Smooth muscle cell (in vitro differentiated cells): ENCODE measurements at regions not wholly inside any gene's neighbourhood (a gene's known extent, or its start where the extent isn't known, plus 50 kb on each side); places are given as distances from the start of the nearest gene placed in this dataset.

ENCODE experiments used
- DNase-seq: peaks from one replicate; lab custom pipeline; 2025; ENCODE audit not compliant: unreplicated experiment; lab: John Stamatoyannopoulos, UW
- H2AFZ ChIP-seq: fragments of 200-600 bp; sonication (generic); 2 replicates; pipeline ENCODE4 v1.6.0; 2016; ENCODE audit warnings: antibody characterized with exemption, low read depth, mild to moderate bottlenecking
- H3F3A ChIP-seq: fragments of 200-600 bp; sonication (generic); 2 replicates; pipeline ENCODE4 v1.6.0; 2017; ENCODE audit warnings: antibody characterized with exemption, low read depth
- H3K27ac ChIP-seq: fragments of 200-600 bp; sonication (generic); 2 replicates; pipeline ENCODE4 v1.5.1; 2016; ENCODE audit warnings: low read depth, mild to moderate bottlenecking
- H3K27me3 ChIP-seq: fragments of 200-600 bp; sonication (generic); 2 replicates; pipeline ENCODE4 v1.6.1; 2016; ENCODE audit warnings: low read depth, mild to moderate bottlenecking
- H3K36me3 ChIP-seq: fragments of 200-600 bp; sonication (generic); 2 replicates; pipeline ENCODE4 v1.5.1; 2016; ENCODE audit warnings: low read depth
- H3K4me1 ChIP-seq: fragments of 200-600 bp; sonication (generic); 2 replicates; pipeline ENCODE4 v1.5.1; 2016; ENCODE audit warnings: low read depth
- H3K4me2 ChIP-seq: fragments of 200-600 bp; sonication (generic); 2 replicates; pipeline ENCODE4 v1.6.0; 2016; ENCODE audit warnings: mild to moderate bottlenecking
- H3K4me3 ChIP-seq: fragments of 200-600 bp; sonication (generic); 2 replicates; pipeline ENCODE4 v1.5.1; 2016; ENCODE audit warnings: mild to moderate bottlenecking
- H3K79me2 ChIP-seq: fragments of 200-600 bp; sonication (generic); 2 replicates; pipeline ENCODE4 v1.6.0; 2016; ENCODE audit warnings: low read depth, mild to moderate bottlenecking
- H3K9ac ChIP-seq: fragments of 200-600 bp; sonication (generic); 2 replicates; pipeline ENCODE4 v1.6.0; 2016; ENCODE audit warnings: low read depth
- H3K9me3 ChIP-seq: fragments of 200-600 bp; sonication (generic); replicated peaks from 2 replicates; pipeline ENCODE4 v1.5.1; 2016; ENCODE audit warnings: low read depth
- H4K20me1 ChIP-seq: fragments of 200-600 bp; sonication (generic); 2 replicates; pipeline ENCODE4 v1.6.0; 2016; ENCODE audit warnings: low read depth
- WGBS: methylation state at CpG from one replicate; pipeline ENCODE4 v1.1.7; 2016; ENCODE audit warnings: low lambda C conversion rate; 5-methylcytosine and 5-hydroxymethylcytosine counted together
- TF ChIP-seq, protein P1 (sequence below): fragments of 200-600 bp; sonication (generic); IDR thresholded peaks from 2 replicates; pipeline ENCODE4 v1.5.1; 2017; ENCODE audit warnings: borderline replicate concordance, mild to moderate bottlenecking, antibody characterized with exemption; ENCODE audit not compliant: insufficient read depth, poor library complexity, severe bottlenecking

DNA sequence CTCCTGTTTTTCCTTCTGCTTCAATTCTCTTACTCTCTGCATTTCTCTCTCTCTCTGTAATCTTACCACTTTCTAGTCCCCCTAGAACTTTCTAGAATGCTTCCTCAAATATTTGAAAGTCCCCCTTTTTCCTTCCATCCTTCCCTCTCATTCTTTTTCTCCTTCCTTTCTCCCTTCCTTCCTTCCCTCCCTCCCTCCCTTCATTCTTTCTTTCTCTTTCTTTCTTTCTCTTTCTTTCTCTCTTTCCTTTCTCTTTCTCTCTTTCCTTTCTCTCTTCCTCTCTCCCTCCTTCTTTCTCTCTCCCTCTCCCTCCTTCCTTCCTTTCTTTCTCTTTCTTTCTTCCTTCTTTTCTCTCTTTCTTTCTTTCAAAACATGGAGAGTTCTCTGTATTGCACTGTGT lies 201.4 kb upstream of the IGF1 start:
- Histone ChIP-seq H2AFZ (no peak overlapping the region), H3K9me3 (no peaks in the 10 kb centered on the region), H4K20me1 (no peaks in the 10 kb centered on the region), H3K36me3 (no peaks in the 10 kb centered on the region), H3K4me2 (no peak overlapping the region), H3K27ac (no peak overlapping the region), H3K27me3 (no peaks in the 10 kb centered on the region), H3F3A (no peaks in the 10 kb centered on the region), H3K4me3 (no peak overlapping the region), H3K9ac (no peak overlapping the region), H3K4me1 (no peaks in the 10 kb centered on the region), H3K79me2 (no peaks in the 10 kb centered on the region)
- no peak for DNase-seq
- TF ChIP-seq, protein P1, sequence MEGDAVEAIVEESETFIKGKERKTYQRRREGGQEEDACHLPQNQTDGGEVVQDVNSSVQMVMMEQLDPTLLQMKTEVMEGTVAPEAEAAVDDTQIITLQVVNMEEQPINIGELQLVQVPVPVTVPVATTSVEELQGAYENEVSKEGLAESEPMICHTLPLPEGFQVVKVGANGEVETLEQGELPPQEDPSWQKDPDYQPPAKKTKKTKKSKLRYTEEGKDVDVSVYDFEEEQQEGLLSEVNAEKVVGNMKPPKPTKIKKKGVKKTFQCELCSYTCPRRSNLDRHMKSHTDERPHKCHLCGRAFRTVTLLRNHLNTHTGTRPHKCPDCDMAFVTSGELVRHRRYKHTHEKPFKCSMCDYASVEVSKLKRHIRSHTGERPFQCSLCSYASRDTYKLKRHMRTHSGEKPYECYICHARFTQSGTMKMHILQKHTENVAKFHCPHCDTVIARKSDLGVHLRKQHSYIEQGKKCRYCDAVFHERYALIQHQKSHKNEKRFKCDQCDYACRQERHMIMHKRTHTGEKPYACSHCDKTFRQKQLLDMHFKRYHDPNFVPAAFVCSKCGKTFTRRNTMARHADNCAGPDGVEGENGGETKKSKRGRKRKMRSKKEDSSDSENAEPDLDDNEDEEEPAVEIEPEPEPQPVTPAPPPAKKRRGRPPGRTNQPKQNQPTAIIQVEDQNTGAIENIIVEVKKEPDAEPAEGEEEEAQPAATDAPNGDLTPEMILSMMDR: no peak

DNA sequence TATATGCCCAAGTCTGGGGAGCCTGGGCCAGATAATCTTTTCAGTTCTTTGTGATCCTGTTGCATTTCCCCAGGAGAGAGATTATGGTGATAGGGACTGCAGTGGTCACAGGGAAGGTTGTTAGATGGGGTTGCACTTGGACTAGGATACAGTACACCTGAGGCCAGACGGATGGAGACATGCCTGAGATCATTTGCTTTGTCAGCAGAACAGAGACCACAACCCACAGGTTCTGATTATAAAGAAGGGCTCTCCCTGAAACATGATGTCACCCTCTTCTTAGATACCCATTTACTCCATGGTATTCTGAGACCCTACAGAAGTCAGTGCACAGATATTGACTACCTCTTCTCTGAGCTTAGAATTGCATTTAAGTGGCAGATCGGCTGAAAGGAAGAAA lies 200.9 kb upstream of the IGF1 start:
- Histone ChIP-seq H3F3A (no peaks in the 10 kb centered on the region), H3K4me1 (no peaks in the 10 kb centered on the region), H3K9ac (no peak overlapping the region), H3K9me3 (no peaks in the 10 kb centered on the region), H2AFZ (no peak overlapping the region), H4K20me1 (no peaks in the 10 kb centered on the region), H3K27ac (no peak overlapping the region), H3K27me3 (no peaks in the 10 kb centered on the region), H3K79me2 (no peaks in the 10 kb centered on the region), H3K4me3 (no peak overlapping the region), H3K36me3 (no peaks in the 10 kb centered on the region), H3K4me2 (no peak overlapping the region)
- WGBS: 84% methylated on average over 2 of the region's 2 CpGs
- DNase-seq: no peak
- TF ChIP-seq, protein P1: no peak

DNA sequence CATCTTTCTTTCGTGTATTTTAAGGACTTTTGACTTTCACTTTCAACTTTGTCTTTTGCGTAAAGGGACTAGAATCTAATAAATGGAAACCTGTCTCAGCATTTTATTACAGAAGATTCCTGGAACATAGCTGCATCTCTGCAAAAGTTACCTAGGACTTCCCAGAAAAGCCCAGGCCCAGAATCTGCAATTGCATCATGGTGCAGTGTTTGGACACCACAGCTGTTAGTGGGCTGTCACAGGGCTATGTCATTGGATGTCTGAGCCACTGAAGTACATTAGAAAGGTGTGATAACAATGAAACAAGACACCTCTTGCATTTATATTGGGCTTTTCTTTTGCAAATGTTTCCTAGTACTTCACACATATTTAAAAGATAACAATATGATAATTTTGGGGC lies 199.9 kb upstream of the IGF1 start:
- Histone ChIP-seq H3K4me3 (no peak overlapping the region), H3K4me2 (no peak overlapping the region), H2AFZ (no peak overlapping the region), H3K4me1 (no peaks in the 10 kb centered on the region), H3K36me3 (no peaks in the 10 kb centered on the region), H3K9ac (no peak overlapping the region), H3F3A (no peaks in the 10 kb centered on the region), H4K20me1 (no peaks in the 10 kb centered on the region), H3K27ac (no peak overlapping the region), H3K9me3 (no peaks in the 10 kb centered on the region), H3K79me2 (no peaks in the 10 kb centered on the region), H3K27me3 (no peaks in the 10 kb centered on the region)
- TF ChIP-seq, protein P1: no peak
- 90% methylated on average over 2 of the region's 2 CpGs for WGBS
- DNase-seq: no peak

DNA sequence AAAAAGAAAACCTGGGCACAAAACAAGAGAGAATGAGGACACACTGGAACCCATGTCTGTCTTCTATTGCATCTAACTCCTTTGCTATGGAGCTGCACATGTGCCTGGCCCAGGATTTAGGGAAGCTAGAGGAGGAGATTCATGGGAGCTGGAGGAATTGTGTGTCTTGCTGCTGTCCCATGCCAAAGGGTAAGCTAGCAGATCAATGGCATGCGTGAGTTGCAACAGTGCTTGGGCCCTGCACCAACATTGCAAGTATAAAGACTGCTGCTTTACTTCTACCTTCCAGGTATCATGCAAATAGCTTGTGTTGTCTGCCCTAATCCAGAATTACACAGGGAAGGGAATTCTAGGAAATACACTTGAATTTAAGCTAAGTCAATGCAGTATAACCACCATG lies 196.4 kb upstream of the IGF1 start:
- Histone ChIP-seq H3K4me3 (no peak overlapping the region), H3K9me3 (peaks cover 12% of the 10 kb centered on the region)

More for the DNA sequence above, 196.4 kb upstream of the IGF1 start:
- Histone ChIP-seq H3K79me2 (no peaks in the 10 kb centered on the region), H2AFZ (no peak overlapping the region), H3F3A (no peaks in the 10 kb centered on the region), H3K36me3 (no peaks in the 10 kb centered on the region), H3K9ac (no peak overlapping the region), H3K27me3 (no peaks in the 10 kb centered on the region), H3K27ac (no peak overlapping the region), H3K4me2 (no peak overlapping the region), H4K20me1 (no peaks in the 10 kb centered on the region), H3K4me1 (no peaks in the 10 kb centered on the region)
- no peak for DNase-seq
- TF ChIP-seq, protein P1: no peak
- 93% methylated on average over 1 of the region's 1 CpG for WGBS
